IPS-15b (cell line): ENCODE measurements at regions not wholly inside any gene's neighbourhood (a gene's known extent, or its start where the extent isn't known, plus 50 kb on each side); places are given as distances from the start of the nearest gene placed in this dataset.

ENCODE experiments used
- H3K27me3 ChIP-seq: one replicate; pipeline ENCODE4 v1.6.1; 2013; ENCODE audit warnings: low read length; ENCODE audit not compliant: control insufficient read depth, insufficient read depth
- H3K36me3 ChIP-seq: one replicate; pipeline ENCODE4 v1.6.1; 2013; ENCODE audit warnings: low read length; ENCODE audit not compliant: control insufficient read depth, insufficient read depth
- H3K4me1 ChIP-seq: one replicate; pipeline ENCODE4 v1.6.1; 2013; ENCODE audit warnings: mild to moderate bottlenecking, low read length; ENCODE audit not compliant: control insufficient read depth, insufficient read depth
- H3K4me3 ChIP-seq: one replicate; pipeline ENCODE4 v1.5.1; 2013; ENCODE audit warnings: low read depth, low read length
- H3K9ac ChIP-seq: one replicate; pipeline ENCODE4 v1.6.1; 2013; ENCODE audit warnings: low read depth, mild to moderate bottlenecking, low read length
- H3K9me3 ChIP-seq: one replicate; pipeline ENCODE4 v1.6.1; 2013; ENCODE audit warnings: mild to moderate bottlenecking, low read length; ENCODE audit not compliant: control insufficient read depth, insufficient read depth

DNA sequence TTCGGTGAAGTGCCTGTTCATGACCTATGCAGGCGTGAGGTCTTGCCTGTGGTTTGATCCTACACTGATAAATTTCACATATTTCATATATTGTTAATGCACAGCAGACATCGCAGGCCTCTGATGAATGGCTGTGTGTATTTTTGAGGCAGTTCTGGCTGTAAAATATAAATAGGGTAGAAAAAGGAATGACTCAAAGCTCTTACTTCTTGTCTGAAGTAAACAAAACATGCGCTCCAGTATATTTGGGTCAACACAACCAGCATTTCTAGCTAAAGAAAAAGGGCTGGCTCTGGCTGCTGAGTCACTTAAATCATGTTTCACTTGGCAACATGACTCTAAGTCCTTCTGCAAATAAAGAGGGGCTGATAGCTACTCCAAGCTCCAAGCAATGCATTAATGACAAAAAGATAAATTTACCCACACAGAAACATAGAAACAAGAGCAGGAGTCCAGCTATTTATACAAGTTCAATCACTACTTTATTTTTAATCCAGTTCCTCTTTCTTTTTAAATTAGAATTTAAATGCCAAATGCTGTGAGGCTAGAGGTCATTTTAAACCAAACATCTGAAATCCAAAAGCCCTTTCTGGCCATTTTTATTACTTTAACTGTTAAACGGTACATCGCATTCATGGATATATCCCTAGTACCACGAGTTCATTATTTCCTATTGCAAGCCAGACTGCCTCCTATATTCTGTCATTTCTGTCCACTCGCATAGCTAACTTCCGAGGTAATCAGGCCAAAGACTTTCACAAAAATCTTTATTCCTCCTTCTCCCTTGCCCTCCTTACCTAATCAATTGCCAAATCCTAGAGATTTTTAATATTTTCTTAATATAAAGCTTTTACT lies 54.3 kb upstream of the TMCC3 start:
- Histone ChIP-seq H3K9ac (no peak overlapping the region), H3K4me3 (no peak overlapping the region), H3K27me3 (no peaks in the 10 kb centered on the region), H3K4me1 (no peaks in the 10 kb centered on the region), H3K36me3 (no peaks in the 10 kb centered on the region), H3K9me3 (no peaks in the 10 kb centered on the region)

- Histone ChIP-seq H3K4me1 (no peaks in the 10 kb centered on the region), H3K9ac (no peak overlapping the region), H3K27me3 (no peaks in the 10 kb centered on the region), H3K4me3 (no peak overlapping the region), H3K9me3 (no peaks in the 10 kb centered on the region), H3K36me3 (no peaks in the 10 kb centered on the region)
Observed at GRCh38 chr12:94702696-94703095, 52.3 kb upstream of the TMCC3 start.

- Histone ChIP-seq H3K9me3 (no peaks in the 10 kb centered on the region), H3K9ac (no peak overlapping the region), H3K4me3 (no peak overlapping the region), H3K4me1 (no peaks in the 10 kb centered on the region), H3K27me3 (no peaks in the 10 kb centered on the region), H3K36me3 (no peaks in the 10 kb centered on the region)
Observed at GRCh38 chr12:94701711-94702110, 51.4 kb upstream of the TMCC3 start.

GRCh38 chr12:94700662-94701061 lies 50.3 kb upstream of the TMCC3 start:
- no peak overlapping the region for H3K4me3 ChIP-seq
- no peaks in the 10 kb centered on the region for H3K27me3 ChIP-seq
- no peaks in the 10 kb centered on the region for H3K4me1 ChIP-seq
- H3K9me3 ChIP-seq, result no peaks in the 10 kb centered on the region
- no peak overlapping the region for H3K9ac ChIP-seq
- no peaks in the 10 kb centered on the region for H3K36me3 ChIP-seq
